IMR-90 (cell line): ENCODE measurements at regions not wholly inside any gene's neighbourhood (a gene's known extent, or its start where the extent isn't known, plus 50 kb on each side); places are given as distances from the start of the nearest gene placed in this dataset.
A peak's percentile ranks its signal among the peaks of the same experiment; 100 is the strongest.

ENCODE experiments used
- ATAC-seq: fragments of 200-7000 bp; cut with Tn5 transposase; 2 replicates; pipeline ENCODE4 v1.9.1; 2020; ENCODE audit warnings: low read depth, mild to moderate bottlenecking, moderate library complexity
- BruUV-seq: library from RNA; stranded (reverse); fragments of 400-500 nt; replicated peaks from 2 replicates; lab custom pipeline; 2021; lab: Mats Ljungman, UMichigan
- CTCF ChIA-PET: fragments of 300-600 bp; formaldehyde crosslinking; extraction: SDS; loops from one replicate; lab custom pipeline; 2021; ENCODE audit warnings: antibody characterized with exemption; lab: Yijun Ruan, JAX
- POLR2A ChIA-PET: fragments of 300-600 bp; sonication (Branson Sonifier 250); formaldehyde crosslinking; loops from one replicate; lab custom pipeline; 2022; ENCODE audit warnings: antibody characterized with exemption; ENCODE audit not compliant: unreplicated experiment; lab: Charles Lee
- DNase-seq: peaks from one replicate; pipeline ENCODE4 v3.0.0; 2013
- H2AFZ ChIP-seq: replicated peaks from 2 replicates; pipeline ENCODE3; 2013; ENCODE audit warnings: low read length, mild to moderate bottlenecking; ENCODE audit not compliant: poor library complexity
- H2AK5ac ChIP-seq: 2 replicates; pipeline ENCODE4 v1.6.1; 2013; ENCODE audit warnings: low read depth, low read length, inconsistent platforms
- H2AK9ac ChIP-seq: replicated peaks from 2 replicates; pipeline ENCODE3; 2013; ENCODE audit warnings: mild to moderate bottlenecking, low read depth, low read length, moderate library complexity; ENCODE audit not compliant: poor library complexity
- H2BK120ac ChIP-seq: 2 replicates; pipeline ENCODE4 v1.6.1; 2013; ENCODE audit warnings: low read depth, low read length, inconsistent platforms
- H2BK15ac ChIP-seq: 3 replicates; pipeline ENCODE4 v1.6.1; 2013; ENCODE audit warnings: low read depth, low read length, inconsistent platforms
- H2BK20ac ChIP-seq: 2 replicates; pipeline ENCODE4 v1.6.1; 2013; ENCODE audit warnings: low read depth, mild to moderate bottlenecking, inconsistent platforms, low read length, moderate library complexity
- H2BK5ac ChIP-seq: 2 replicates; pipeline ENCODE4 v1.6.1; 2013; ENCODE audit warnings: mild to moderate bottlenecking, low read depth, low read length, inconsistent platforms; ENCODE audit not compliant: poor library complexity, severe bottlenecking
- H3K14ac ChIP-seq: replicated peaks from 2 replicates; pipeline ENCODE4 v1.6.1; 2013; ENCODE audit warnings: low read depth, low read length, inconsistent platforms
- H3K18ac ChIP-seq: 2 replicates; pipeline ENCODE4 v1.6.1; 2013; ENCODE audit warnings: low read depth, low read length, control low read depth
- H3K23ac ChIP-seq: 2 replicates; pipeline ENCODE4 v1.6.1; 2013; ENCODE audit warnings: low read depth, low read length, inconsistent platforms
- H3K27ac ChIP-seq: 2 replicates; pipeline ENCODE4 v1.5.1; 2013; ENCODE audit warnings: mild to moderate bottlenecking, control low read depth, low read length; ENCODE audit not compliant: insufficient read depth
- H3K27me3 ChIP-seq: 2 replicates; pipeline ENCODE4 v1.6.1; 2013; ENCODE audit warnings: low read length; ENCODE audit not compliant: control insufficient read depth, insufficient read depth
- H3K36me3 ChIP-seq: 2 replicates; pipeline ENCODE4 v1.6.1; 2013; ENCODE audit warnings: low read length, mixed read lengths; ENCODE audit not compliant: control insufficient read depth, insufficient read depth
- H3K4ac ChIP-seq: 2 replicates; pipeline ENCODE4 v1.6.1; 2013; ENCODE audit warnings: low read depth, low read length, inconsistent platforms
- H3K4me1 ChIP-seq: 2 replicates; pipeline ENCODE4 v1.6.1; 2013; ENCODE audit warnings: low read length, mixed read lengths; ENCODE audit not compliant: control insufficient read depth, insufficient read depth
- H3K4me2 ChIP-seq: 2 replicates; pipeline ENCODE4 v1.6.1; 2013; ENCODE audit warnings: low read depth, mild to moderate bottlenecking, control low read depth, low read length, moderate library complexity
- H3K4me3 ChIP-seq: 2 replicates; pipeline ENCODE4 v1.5.1; 2013; ENCODE audit warnings: low read depth, mild to moderate bottlenecking, control low read depth, low read length, moderate library complexity; ENCODE audit not compliant: insufficient read depth
- H3K56ac ChIP-seq: 2 replicates; pipeline ENCODE4 v1.6.1; 2013; ENCODE audit warnings: low read length, inconsistent platforms; ENCODE audit not compliant: insufficient read depth; ENCODE audit errors: extremely low read depth
- H3K79me1 ChIP-seq, 2 experiments: 2 replicates each; pipeline ENCODE4 v1.6.1; 2013; ENCODE audit warnings: low read length in 2 of 2, inconsistent platforms in 1 of 2, low read depth in 1 of 2
- H3K9ac ChIP-seq: 2 replicates; pipeline ENCODE4 v1.6.1; 2013; ENCODE audit warnings: low read depth, low read length, control low read depth
- H3K9me1 ChIP-seq: 2 replicates; pipeline ENCODE4 v1.6.1; 2013; ENCODE audit warnings: low read length, inconsistent platforms; ENCODE audit not compliant: insufficient read depth
- H3K9me3 ChIP-seq: 2 replicates; pipeline ENCODE4 v1.6.1; 2013; ENCODE audit warnings: low read length; ENCODE audit not compliant: control insufficient read depth, insufficient read depth
- H4K20me1 ChIP-seq: 2 replicates; pipeline ENCODE4 v1.6.1; 2013; ENCODE audit warnings: low read length, inconsistent platforms; ENCODE audit not compliant: insufficient read depth
- H4K5ac ChIP-seq: 2 replicates; pipeline ENCODE4 v1.6.1; 2013; ENCODE audit warnings: mild to moderate bottlenecking, low read depth, low read length, control low read depth
- H4K8ac ChIP-seq, 2 experiments: 2 replicates each; pipeline ENCODE4 v1.6.1; 2013; ENCODE audit warnings: low read depth in 2 of 2, low read length in 2 of 2, control low read depth in 1 of 2, inconsistent platforms in 1 of 2
- H4K91ac ChIP-seq: 2 replicates; pipeline ENCODE4 v1.6.1; 2013; ENCODE audit warnings: low read depth, low read length, inconsistent platforms; ENCODE audit not compliant: insufficient read depth
- BHLHE40 ChIP-seq: fragments of 150-350 bp; IDR thresholded peaks from 2 replicates; pipeline ENCODE4 v1.6.1; 2016; ENCODE audit warnings: mild to moderate bottlenecking, low read depth, low read length
- CEBPB ChIP-seq: IDR thresholded peaks from 2 replicates; pipeline ENCODE4 v1.6.1; 2012; ENCODE audit warnings: low read depth, low read length, improper control_type of control experiment
- CHD1 ChIP-seq: IDR thresholded peaks from 2 replicates; pipeline ENCODE4 v1.6.1; 2012; ENCODE audit warnings: low read depth, low read length, improper control_type of control experiment
- CTCF ChIP-seq: conservative IDR thresholded peaks from 2 replicates; pipeline ENCODE4 v1.5.1; 2012; ENCODE audit warnings: mild to moderate bottlenecking, low read depth, low read length, improper control_type of control experiment
- ELK1 ChIP-seq: fragments of 150-350 bp; IDR thresholded peaks from 2 replicates; pipeline ENCODE4 v1.6.1; 2016; ENCODE audit warnings: low read depth, mild to moderate bottlenecking, low read length, moderate library complexity, borderline replicate concordance
- FOS ChIP-seq: fragments of 150-350 bp; IDR thresholded peaks from 2 replicates; pipeline ENCODE4 v1.6.1; 2016; ENCODE audit warnings: low read depth, low read length
- MAFK ChIP-seq: IDR thresholded peaks from 2 replicates; pipeline ENCODE4 v1.6.1; 2012; ENCODE audit warnings: low read depth, low read length, improper control_type of control experiment
- MAZ ChIP-seq: IDR thresholded peaks from 2 replicates; pipeline ENCODE4 v1.6.1; 2012; ENCODE audit warnings: low read depth, mild to moderate bottlenecking, low read length, improper control_type of control experiment, moderate library complexity, borderline replicate concordance
- MXI1 ChIP-seq: IDR thresholded peaks from 2 replicates; pipeline ENCODE4 v1.6.1; 2012; ENCODE audit warnings: low read depth, mild to moderate bottlenecking, low read length, moderate library complexity, borderline replicate concordance
- NFE2L2 ChIP-seq: fragments of 150-350 bp; IDR thresholded peaks from 2 replicates; pipeline ENCODE4 v1.6.1; 2016; ENCODE audit warnings: low read depth, mild to moderate bottlenecking, low read length
- POLR2A ChIP-seq: IDR thresholded peaks from 2 replicates; pipeline ENCODE4 v1.6.1; 2012; ENCODE audit warnings: mild to moderate bottlenecking, low read depth, low read length
- RAD21 ChIP-seq: IDR thresholded peaks from 2 replicates; pipeline ENCODE4 v1.6.1; 2012; ENCODE audit warnings: low read length, improper control_type of control experiment
- RFX5 ChIP-seq: IDR thresholded peaks from 2 replicates; pipeline ENCODE4 v1.8.0; 2012; ENCODE audit warnings: low read depth, mild to moderate bottlenecking, low read length, moderate library complexity
- SMC3 ChIP-seq: fragments of 150-350 bp; IDR thresholded peaks from 2 replicates; pipeline ENCODE4 v1.6.1; 2016; ENCODE audit warnings: low read depth, mild to moderate bottlenecking, antibody characterized with exemption, low read length, moderate library complexity
- USF2 ChIP-seq: fragments of 150-350 bp; IDR thresholded peaks from 2 replicates; pipeline ENCODE4 v1.6.1; 2017; ENCODE audit warnings: mild to moderate bottlenecking, antibody characterized with exemption, low read length, low read depth
- WGBS, 2 experiments: methylation state at CpG; one replicate each; pipeline versions ENCODE4 v1.1.5 to v1.1.7; 2013; ENCODE audit warnings: missing lambda C conversion rate in 2 of 2; ENCODE audit not compliant: insufficient read length in 1 of 2; ENCODE audit errors: extremely low coverage in 2 of 2; 5-methylcytosine and 5-hydroxymethylcytosine counted together
- dilution Hi-C: fragments of 300-500 bp; cut with HindIII; formaldehyde crosslinking; loops from one replicate; pipeline ENCODE4 v1.14.3; 2018; ENCODE audit warnings: low sequenced_read_pairs; ENCODE audit not compliant: unreplicated experiment
- in situ Hi-C: fragments of 300-500 bp; cut with MboI; formaldehyde crosslinking; loops from 3 replicates; pipeline ENCODE4 v1.14.3; 2019; ENCODE audit warnings: low sequenced_read_pairs, inconsistent platforms, mixed read lengths
- intact Hi-C: fragments of 100-400 bp; cut with micrococcal nuclease; formaldehyde crosslinking; loops from 2 replicates; pipeline ENCODE4 v1.10.0; 2022

GRCh38 chr2:217327953-217328621 lies 468.2 kb upstream of the TNP1 start:
- DNase-seq (no peak), ATAC-seq (no peak)
- Histone ChIP-seq H3K18ac (peak overlapping the region; percentile 89), H3K23ac (no peak overlapping the region; the same call in 1 of the 2 replicates), H3K27me3 (no peaks in the 10 kb centered on the region), H3K4me1 (peaks cover 20% of the 10 kb centered on the region), H4K5ac (peak overlapping the region; percentile 78), H2AK9ac (peak overlapping the region; percentile 22), H3K9me3 (no peaks in the 10 kb centered on the region), H3K9ac (peak overlapping the region; percentile 11; the same call in 1 of the 2 replicates), H2BK20ac (peak overlapping the region; percentile 54), H3K27ac (peak overlapping the region; percentile 53; the same call in 1 of the 2 replicates), H2BK120ac (peak overlapping the region; percentile 53), H3K36me3 (0 out of 2 replicates have a peak, but pooled peaks cover 2% of the 10 kb centered on the region), H2AK5ac (peak overlapping the region; percentile 76; the same call in 1 of the 2 replicates), H2BK5ac (peak overlapping the region; percentile 35), H3K4ac (peak overlapping the region; percentile 48), H3K9me1 (peaks cover 12% of the 10 kb centered on the region), H3K14ac (peak overlapping the region; percentile 40; the same call in 1 of the 2 replicates), H3K56ac (no peak overlapping the region), H3K4me2 (no peak overlapping the region), H2BK15ac (peak overlapping the region; percentile 81; the same call in 2 of the 3 replicates), H4K20me1 (no peaks in the 10 kb centered on the region), H3K4me3 (no peak overlapping the region), H3K79me1 (peaks cover 0 to 18% of the 10 kb centered on the region in 2 experiments; a peak in 1 of 4 replicates), H4K8ac (peak overlapping the region; percentile 74 to 75), H2AFZ (no peak overlapping the region), H4K91ac (peak overlapping the region; percentile 87)
- dilution Hi-C loops (no loop called here), intact Hi-C loops (no loop called here), in situ Hi-C loops (no loop called here)
- ChIA-PET CTCF (no interaction called here), POLR2A (no interaction called here)
- WGBS, 2 experiments, result no CpG with 5 or more reads among the region's 3 CpGs
- BruUV-seq, result no TSS peak
- no peak for TF ChIP-seq CTCF
- TF ChIP-seq BHLHE40, result no peak
- TF ChIP-seq SMC3, result no peak
- no peak for TF ChIP-seq ELK1
- no peak for TF ChIP-seq CEBPB
- no peak for TF ChIP-seq POLR2A
- no peak for TF ChIP-seq RFX5
- no peak for TF ChIP-seq MAFK
- TF ChIP-seq RAD21, result no peak
- no peak for TF ChIP-seq FOS
- TF ChIP-seq CHD1, result no peak
- TF ChIP-seq NFE2L2, result no peak
- no peak for TF ChIP-seq MXI1
- TF ChIP-seq MAZ, result no peak
- no peak for TF ChIP-seq USF2
